Neural crest cell (in vitro differentiated cells): ENCODE measurements at regions not wholly inside any gene's neighbourhood (a gene's known extent, or its start where the extent isn't known, plus 50 kb on each side); places are given as distances from the start of the nearest gene placed in this dataset.

Source experiments
- DNase-seq: peaks from one replicate; pipeline ENCODE4 v3.0.0; 2021; ENCODE audit warnings: low read depth, mixed read lengths, low spot score
- H3K27ac Mint-ChIP-seq: one replicate; pipeline ENCODE4 v1.8.0; 2021; ENCODE audit warnings: mild to moderate bottlenecking, mixed read lengths; ENCODE audit not compliant: unreplicated experiment
- H3K27me3 Mint-ChIP-seq: 2 replicates; pipeline ENCODE4 v1.8.0; 2021; ENCODE audit warnings: low read depth, mild to moderate bottlenecking, mixed read lengths
- H3K36me3 Mint-ChIP-seq: 2 replicates; pipeline ENCODE4 v1.8.0; 2021; ENCODE audit warnings: low read depth, mild to moderate bottlenecking, mixed read lengths
- H3K4me1 Mint-ChIP-seq: 2 replicates; pipeline ENCODE4 v1.8.0; 2021; ENCODE audit warnings: mixed read lengths
- H3K4me3 Mint-ChIP-seq: one replicate; pipeline ENCODE4 v1.8.0; 2021; ENCODE audit warnings: mild to moderate bottlenecking, mixed read lengths
- H3K9me3 Mint-ChIP-seq: 2 replicates; pipeline ENCODE4 v1.8.0; 2021; ENCODE audit warnings: mixed read lengths
- TF ChIP-seq, protein P1 (sequence below): fragments of 200-600 bp; sonication (generic); conservative IDR thresholded peaks from 2 replicates; pipeline ENCODE4 v1.5.0; 2021; ENCODE audit warnings: antibody characterized with exemption, mild to moderate bottlenecking

DNA sequence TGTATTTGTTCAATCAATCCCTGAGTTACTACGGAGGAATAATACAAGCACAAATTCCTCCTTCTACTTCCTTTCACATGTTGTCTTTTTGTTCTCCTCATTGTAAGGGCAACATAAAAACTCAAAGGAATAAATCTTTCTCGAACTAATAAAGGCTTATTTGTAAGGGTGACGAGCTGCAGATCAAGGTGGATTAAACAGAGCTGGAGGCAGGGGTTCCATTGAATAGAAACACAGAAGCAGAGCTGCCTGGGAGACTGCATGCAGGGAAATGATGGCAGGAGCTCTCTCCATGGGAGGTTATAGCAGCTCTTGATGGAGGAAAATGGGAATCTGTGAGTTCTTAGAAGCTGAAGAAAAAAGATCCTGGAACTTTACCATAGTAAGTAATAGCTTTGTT lies 160.2 kb downstream of the CYYR1 start:
- Mint-ChIP-seq H3K27me3 (no peaks in the 10 kb centered on the region), H3K4me1 (peaks cover 22% of the 10 kb centered on the region), H3K36me3 (no peaks in the 10 kb centered on the region), H3K4me3 (no peak overlapping the region), H3K9me3 (no peaks in the 10 kb centered on the region), H3K27ac (peak overlapping the region; percentile 3)
- DNase-seq: no peak
- TF ChIP-seq, protein P1, sequence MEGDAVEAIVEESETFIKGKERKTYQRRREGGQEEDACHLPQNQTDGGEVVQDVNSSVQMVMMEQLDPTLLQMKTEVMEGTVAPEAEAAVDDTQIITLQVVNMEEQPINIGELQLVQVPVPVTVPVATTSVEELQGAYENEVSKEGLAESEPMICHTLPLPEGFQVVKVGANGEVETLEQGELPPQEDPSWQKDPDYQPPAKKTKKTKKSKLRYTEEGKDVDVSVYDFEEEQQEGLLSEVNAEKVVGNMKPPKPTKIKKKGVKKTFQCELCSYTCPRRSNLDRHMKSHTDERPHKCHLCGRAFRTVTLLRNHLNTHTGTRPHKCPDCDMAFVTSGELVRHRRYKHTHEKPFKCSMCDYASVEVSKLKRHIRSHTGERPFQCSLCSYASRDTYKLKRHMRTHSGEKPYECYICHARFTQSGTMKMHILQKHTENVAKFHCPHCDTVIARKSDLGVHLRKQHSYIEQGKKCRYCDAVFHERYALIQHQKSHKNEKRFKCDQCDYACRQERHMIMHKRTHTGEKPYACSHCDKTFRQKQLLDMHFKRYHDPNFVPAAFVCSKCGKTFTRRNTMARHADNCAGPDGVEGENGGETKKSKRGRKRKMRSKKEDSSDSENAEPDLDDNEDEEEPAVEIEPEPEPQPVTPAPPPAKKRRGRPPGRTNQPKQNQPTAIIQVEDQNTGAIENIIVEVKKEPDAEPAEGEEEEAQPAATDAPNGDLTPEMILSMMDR: no peak

DNA sequence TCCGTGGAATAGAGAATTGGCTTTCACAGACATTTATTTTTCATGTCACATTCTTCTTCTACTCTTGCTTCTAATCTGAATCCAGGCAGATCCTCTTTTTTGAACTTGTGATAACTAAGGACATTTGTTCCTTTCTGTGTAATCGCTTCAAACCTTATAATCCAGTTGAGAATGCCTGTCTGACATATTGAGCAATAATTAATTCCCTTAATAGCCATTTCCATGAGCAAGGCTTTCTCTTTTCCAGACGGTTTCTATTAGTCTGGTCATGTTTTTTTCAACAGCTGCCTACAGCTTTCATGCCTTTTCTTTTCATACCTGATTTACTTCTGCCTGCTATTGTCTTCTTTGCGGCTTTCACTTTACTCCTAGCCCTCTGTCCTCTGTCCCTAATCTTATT lies 163.4 kb downstream of the CYYR1 start:
- no peak overlapping the region for H3K27ac Mint-ChIP-seq
- TF ChIP-seq, protein P1: no peak
- peaks cover 41% of the 10 kb centered on the region for H3K4me1 Mint-ChIP-seq

DNA sequence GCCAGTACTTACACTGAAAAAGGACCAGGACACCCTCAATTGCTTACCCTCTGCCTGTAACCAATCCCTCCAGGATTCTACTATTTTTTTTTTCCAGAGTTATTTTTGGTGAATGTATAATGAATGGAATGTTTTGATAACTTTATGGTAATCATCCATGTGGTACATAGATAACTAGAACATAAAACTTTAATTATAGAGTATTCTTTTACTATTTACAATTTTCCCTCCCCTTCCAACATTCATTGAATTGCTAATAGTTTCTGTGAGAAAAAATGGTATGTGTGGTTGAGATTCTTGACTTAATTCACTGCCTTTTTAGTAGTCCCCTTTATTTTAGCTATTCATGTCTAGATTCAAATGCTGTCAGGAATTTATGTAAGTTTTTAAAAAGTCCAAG lies 164.6 kb downstream of the CYYR1 start:
- peaks cover 41% of the 10 kb centered on the region for H3K4me1 Mint-ChIP-seq
- no peaks in the 10 kb centered on the region for H3K9me3 Mint-ChIP-seq
- no peak overlapping the region for H3K4me3 Mint-ChIP-seq
- no peak overlapping the region for H3K27ac Mint-ChIP-seq
- DNase-seq: no peak
- no peaks in the 10 kb centered on the region for H3K27me3 Mint-ChIP-seq
- no peaks in the 10 kb centered on the region for H3K36me3 Mint-ChIP-seq
- TF ChIP-seq, protein P1: no peak

More for the DNA sequence above, 163.4 kb downstream of the CYYR1 start:
- H3K4me3 Mint-ChIP-seq: no peak overlapping the region
- no peaks in the 10 kb centered on the region for H3K36me3 Mint-ChIP-seq
- no peaks in the 10 kb centered on the region for H3K27me3 Mint-ChIP-seq
- no peak for DNase-seq
- H3K9me3 Mint-ChIP-seq: no peaks in the 10 kb centered on the region

- H3K4me3 Mint-ChIP-seq: no peak overlapping the region
- DNase-seq: no peak
- no peak overlapping the region for H3K27ac Mint-ChIP-seq
- H3K36me3 Mint-ChIP-seq: no peaks in the 10 kb centered on the region
- TF ChIP-seq, protein P1: no peak
- no peaks in the 10 kb centered on the region for H3K27me3 Mint-ChIP-seq
- no peaks in the 10 kb centered on the region for H3K9me3 Mint-ChIP-seq
- peaks cover 33% of the 10 kb centered on the region for H3K4me1 Mint-ChIP-seq
Measured at GRCh38 chr21:26406526-26406925, 166.6 kb downstream of the CYYR1 start.

DNA sequence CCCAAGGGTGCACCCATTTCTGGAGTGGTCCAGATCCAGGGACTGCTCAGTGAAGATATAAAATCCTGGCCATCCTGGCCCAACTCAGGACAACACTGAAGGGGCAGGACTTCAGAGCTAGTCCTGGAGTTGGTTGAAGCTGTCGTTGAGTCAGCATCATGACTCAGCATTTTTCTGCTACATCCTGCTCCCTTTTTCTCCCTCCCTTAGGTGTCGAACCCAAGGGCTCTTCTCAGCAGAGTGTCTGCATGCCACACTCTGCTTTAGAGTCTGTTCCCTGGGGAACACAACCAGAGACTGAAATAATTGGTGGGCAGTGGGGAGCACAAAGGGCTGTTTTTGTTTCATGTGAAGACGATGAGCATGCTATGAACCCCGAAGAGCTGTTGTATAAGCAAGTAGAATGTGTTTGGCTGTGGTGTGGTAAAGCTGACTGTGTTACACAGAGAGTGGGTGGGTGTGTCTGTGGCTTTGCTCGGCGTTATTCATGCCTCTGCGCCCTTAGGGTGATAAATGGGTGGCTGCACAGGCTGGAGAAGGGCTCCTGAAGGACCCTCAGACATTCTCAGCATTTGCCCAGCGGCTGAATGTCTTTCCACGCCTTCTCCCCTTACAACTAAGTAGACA lies 167.2 kb downstream of the CYYR1 start:
- Mint-ChIP-seq H3K36me3 (no peaks in the 10 kb centered on the region), H3K27ac (peak overlapping the region; percentile 21), H3K4me1 (peaks cover 33% of the 10 kb centered on the region), H3K27me3 (no peaks in the 10 kb centered on the region), H3K4me3 (no peak overlapping the region), H3K9me3 (no peaks in the 10 kb centered on the region)
- TF ChIP-seq, protein P1: no peak
- no peak for DNase-seq

DNA sequence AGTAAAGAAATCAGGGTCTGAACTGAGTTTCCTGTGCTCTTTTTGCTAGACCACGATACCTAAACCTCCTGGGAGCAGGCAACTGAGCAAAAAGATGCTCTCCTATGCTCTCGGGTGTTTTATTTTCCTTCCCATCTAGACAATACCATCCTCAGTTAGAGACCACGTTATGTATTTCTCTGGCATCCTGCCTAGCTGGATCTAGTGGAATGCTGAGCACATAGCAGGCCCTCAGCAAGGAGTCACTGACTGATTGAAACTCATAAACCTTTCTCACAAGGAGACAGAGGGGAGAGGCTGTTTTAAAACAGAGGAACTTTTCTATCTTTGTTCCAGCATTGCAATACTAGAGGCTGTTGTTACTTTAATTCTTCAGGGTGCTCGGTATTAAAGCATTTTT lies 168.0 kb downstream of the CYYR1 start:
- no peak overlapping the region for H3K4me3 Mint-ChIP-seq
- H3K36me3 Mint-ChIP-seq: no peaks in the 10 kb centered on the region
- H3K9me3 Mint-ChIP-seq: peaks cover 3% of the 10 kb centered on the region
- no peaks in the 10 kb centered on the region for H3K27me3 Mint-ChIP-seq
- H3K4me1 Mint-ChIP-seq: peaks cover 32% of the 10 kb centered on the region
- TF ChIP-seq, protein P1: no peak
- H3K27ac Mint-ChIP-seq: no peak overlapping the region
- DNase-seq: no peak
